IPS DF 6.9 (cell line): ENCODE measurements at regions not wholly inside any gene's neighbourhood (a gene's known extent, or its start where the extent isn't known, plus 50 kb on each side); places are given as distances from the start of the nearest gene placed in this dataset.
"Not testable (repeated sequence)": the region's sequence is repeated elsewhere in the genome, so short reads cannot be mapped to it uniquely, and the experiment has no call there.

Source experiments
- DNase-seq: peaks from one replicate; pipeline ENCODE4 v3.0.0-alpha.2; 2013; ENCODE audit warnings: low read depth, low spot score
- H3K27ac ChIP-seq: one replicate; pipeline ENCODE4 v1.5.1; 2013; ENCODE audit warnings: low read length, control low read depth
- H3K27me3 ChIP-seq: 2 replicates; pipeline ENCODE4 v1.6.1; 2013; ENCODE audit warnings: mild to moderate bottlenecking, low read length; ENCODE audit not compliant: control insufficient read depth, insufficient read depth
- H3K36me3 ChIP-seq: 2 replicates; pipeline ENCODE4 v1.6.1; 2013; ENCODE audit warnings: low read length; ENCODE audit not compliant: control insufficient read depth, insufficient read depth
- H3K4me1 ChIP-seq: 2 replicates; pipeline ENCODE4 v1.6.1; 2013; ENCODE audit warnings: low read length; ENCODE audit not compliant: control insufficient read depth, insufficient read depth
- H3K4me3 ChIP-seq: 2 replicates; pipeline ENCODE4 v1.5.1; 2013; ENCODE audit warnings: mild to moderate bottlenecking, low read length
- H3K9me3 ChIP-seq: 2 replicates; pipeline ENCODE4 v1.6.1; 2013; ENCODE audit warnings: low read length, inconsistent platforms; ENCODE audit not compliant: control insufficient read depth, insufficient read depth
- WGBS: extraction: QIAGEN DNeasy Blood & Tissue Kit; methylation state at CpG from one replicate; pipeline ENCODE4 v1.1.7; 2013; ENCODE audit warnings: mixed read lengths, missing lambda C conversion rate; ENCODE audit not compliant: insufficient read length, insufficient coverage; 5-methylcytosine and 5-hydroxymethylcytosine counted together

- no CpG with 5 or more reads among the region's 1 CpG for WGBS
- Histone ChIP-seq H3K4me3 (no peak overlapping the region), H3K4me1 (no peaks in the 10 kb centered on the region), H3K36me3 (no peaks in the 10 kb centered on the region), H3K9me3 (peaks cover 12% of the 10 kb centered on the region), H3K27me3 (no peaks in the 10 kb centered on the region), H3K27ac (no peak overlapping the region)
- no peak for DNase-seq
Observed at GRCh38 chr17:21549107-21549687, 143.1 kb upstream of the KCNJ18 start.

- H3K27ac ChIP-seq, H3K4me3 ChIP-seq, H3K36me3 ChIP-seq, H3K27me3 ChIP-seq, DNase-seq, H3K4me1 ChIP-seq: not testable (repeated sequence)
- peaks cover 11% of the 10 kb centered on the region for H3K9me3 ChIP-seq
- no CpG with 5 or more reads among the region's 3 CpGs for WGBS
Observed at GRCh38 chr17:21550031-21550430, 142.3 kb upstream of the KCNJ18 start.

GRCh38 chr17:21551081-21551881, 141.0 kb upstream of the KCNJ18 start:
- Histone ChIP-seq H3K4me1 (no peaks in the 10 kb centered on the region), H3K36me3 (no peaks in the 10 kb centered on the region), H3K4me3 (no peak overlapping the region), H3K27ac (no peak overlapping the region), H3K27me3 (no peaks in the 10 kb centered on the region), H3K9me3 (peaks cover 9% of the 10 kb centered on the region)
- no peak for DNase-seq
- WGBS = no CpG with 5 or more reads among the region's 75 CpGs

GRCh38 chr17:21558921-21559320, 133.4 kb upstream of the KCNJ18 start:
- WGBS = no CpG with 5 or more reads among the region's 7 CpGs
- not testable (repeated sequence) for H3K4me1 ChIP-seq, H3K9me3 ChIP-seq, H3K27ac ChIP-seq, H3K27me3 ChIP-seq, H3K4me3 ChIP-seq, DNase-seq, H3K36me3 ChIP-seq

- H3K4me1 ChIP-seq = no peaks in the 10 kb centered on the region
Observed at GRCh38 chr17:21564262-21564661, 128.1 kb upstream of the KCNJ18 start.

GRCh38 chr17:21564757-21565156, 127.6 kb upstream of the KCNJ18 start:
- not testable (repeated sequence) for H3K9me3 ChIP-seq, H3K4me3 ChIP-seq, DNase-seq, H3K4me1 ChIP-seq, H3K36me3 ChIP-seq, H3K27me3 ChIP-seq, H3K27ac ChIP-seq
- WGBS = no CpG with 5 or more reads among the region's 6 CpGs

More at GRCh38 chr17:21564262-21564661, 128.1 kb upstream of the KCNJ18 start:
- Histone ChIP-seq H3K36me3 (no peaks in the 10 kb centered on the region), H3K27me3 (no peaks in the 10 kb centered on the region), H3K27ac (no peak overlapping the region), H3K4me3 (no peak overlapping the region), H3K9me3 (peaks cover 4% of the 10 kb centered on the region)
- DNase-seq = no peak
- WGBS = no CpG with 5 or more reads among the region's 3 CpGs

GRCh38 chr17:21570427-21570826, 121.9 kb upstream of the KCNJ18 start:
- not testable (repeated sequence) for DNase-seq, H3K36me3 ChIP-seq, H3K27ac ChIP-seq, H3K27me3 ChIP-seq, H3K4me1 ChIP-seq, H3K4me3 ChIP-seq
- peaks cover 16% of the 10 kb centered on the region for H3K9me3 ChIP-seq
- WGBS = no CpG with 5 or more reads among the region's 2 CpGs

GRCh38 chr17:21572148-21572547, 120.2 kb upstream of the KCNJ18 start:
- H3K4me1 ChIP-seq, H3K36me3 ChIP-seq, H3K27me3 ChIP-seq, H3K4me3 ChIP-seq, H3K27ac ChIP-seq, DNase-seq: not testable (repeated sequence)
- H3K9me3 ChIP-seq = peaks cover 16% of the 10 kb centered on the region
- WGBS = no CpG with 5 or more reads among the region's 1 CpG

GRCh38 chr17:21573271-21573960, 118.9 kb upstream of the KCNJ18 start:
- not testable (repeated sequence) for DNase-seq, H3K4me3 ChIP-seq, H3K4me1 ChIP-seq, H3K36me3 ChIP-seq, H3K27ac ChIP-seq, H3K27me3 ChIP-seq
- WGBS = no CpG with 5 or more reads among the region's 36 CpGs
- H3K9me3 ChIP-seq = peaks cover 14% of the 10 kb centered on the region

GRCh38 chr17:21573961-21574610, 118.2 kb upstream of the KCNJ18 start:
- no peak for DNase-seq
- H3K27me3 ChIP-seq = no peaks in the 10 kb centered on the region
- peaks cover 17% of the 10 kb centered on the region for H3K9me3 ChIP-seq
- no peak overlapping the region for H3K4me3 ChIP-seq
- no peaks in the 10 kb centered on the region for H3K36me3 ChIP-seq
- H3K27ac ChIP-seq = no peak overlapping the region
- no peaks in the 10 kb centered on the region for H3K4me1 ChIP-seq
- no CpG with 5 or more reads among the region's 39 CpGs for WGBS
